ENCODE measurements at regions not wholly inside any gene's neighbourhood (a gene's known extent, or its start where the extent isn't known, plus 50 kb on each side); places are given as distances from the start of the nearest gene placed in this dataset.

DNA sequence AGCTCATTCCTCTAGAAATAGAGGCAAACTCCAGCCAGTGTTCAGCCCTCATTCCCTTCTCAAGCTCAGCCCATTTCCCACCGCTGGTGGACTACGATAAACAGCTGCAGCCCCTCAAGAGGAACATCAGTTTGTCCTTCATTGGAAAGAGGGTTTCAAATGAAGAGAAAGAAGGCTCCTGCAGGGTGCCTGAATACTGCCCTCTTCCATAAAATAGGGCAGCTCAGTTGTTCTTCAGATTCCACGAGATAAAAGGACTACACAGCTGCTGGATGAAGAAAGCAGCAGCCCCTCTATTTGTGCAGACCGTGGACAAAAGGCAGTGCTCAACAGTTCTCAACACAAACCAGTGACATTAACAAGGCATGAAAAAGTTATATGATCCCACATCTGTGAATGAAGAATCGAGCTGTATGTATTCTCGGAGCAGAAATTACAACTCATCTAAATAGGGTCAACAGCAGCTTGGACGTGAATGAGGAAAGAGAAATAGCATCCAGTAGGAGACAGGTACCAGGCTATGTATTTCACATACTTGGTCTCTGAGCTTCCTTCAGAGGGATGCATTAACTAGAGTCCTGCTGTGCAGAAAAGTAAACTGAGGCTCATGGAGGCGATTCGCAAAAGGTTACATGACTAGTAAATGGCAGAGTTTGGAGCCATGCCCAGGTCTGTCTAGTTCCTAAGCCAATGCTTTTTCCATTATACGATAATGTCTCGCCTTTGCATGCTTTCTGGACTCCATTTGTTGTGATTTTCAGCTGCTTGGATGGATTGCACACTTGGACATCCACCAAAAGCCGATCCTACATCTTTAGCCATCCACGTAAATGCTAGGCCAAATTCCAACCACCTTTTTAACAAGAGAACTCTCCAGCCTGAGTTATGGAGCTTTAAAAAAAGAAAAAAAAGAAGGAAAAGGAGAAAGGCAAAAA, 301.2 kb upstream of the PPARGC1A start:
- intact Hi-C loops (cut with DNase I), result no loop called here
- H3K36me3 ChIP-seq, result no peaks in the 10 kb centered on the region
- H3K4me1 ChIP-seq, result no peaks in the 10 kb centered on the region
- DNase-seq (no peak), ATAC-seq (no peak)
- TF ChIP-seq, protein P1, sequence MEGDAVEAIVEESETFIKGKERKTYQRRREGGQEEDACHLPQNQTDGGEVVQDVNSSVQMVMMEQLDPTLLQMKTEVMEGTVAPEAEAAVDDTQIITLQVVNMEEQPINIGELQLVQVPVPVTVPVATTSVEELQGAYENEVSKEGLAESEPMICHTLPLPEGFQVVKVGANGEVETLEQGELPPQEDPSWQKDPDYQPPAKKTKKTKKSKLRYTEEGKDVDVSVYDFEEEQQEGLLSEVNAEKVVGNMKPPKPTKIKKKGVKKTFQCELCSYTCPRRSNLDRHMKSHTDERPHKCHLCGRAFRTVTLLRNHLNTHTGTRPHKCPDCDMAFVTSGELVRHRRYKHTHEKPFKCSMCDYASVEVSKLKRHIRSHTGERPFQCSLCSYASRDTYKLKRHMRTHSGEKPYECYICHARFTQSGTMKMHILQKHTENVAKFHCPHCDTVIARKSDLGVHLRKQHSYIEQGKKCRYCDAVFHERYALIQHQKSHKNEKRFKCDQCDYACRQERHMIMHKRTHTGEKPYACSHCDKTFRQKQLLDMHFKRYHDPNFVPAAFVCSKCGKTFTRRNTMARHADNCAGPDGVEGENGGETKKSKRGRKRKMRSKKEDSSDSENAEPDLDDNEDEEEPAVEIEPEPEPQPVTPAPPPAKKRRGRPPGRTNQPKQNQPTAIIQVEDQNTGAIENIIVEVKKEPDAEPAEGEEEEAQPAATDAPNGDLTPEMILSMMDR (IDR thresholded peaks at IDR 0.05), result no peak
- H3K27me3 ChIP-seq, result no peaks in the 10 kb centered on the region
- no peak overlapping the region for H3K27ac ChIP-seq
- WGBS, 2 donors, result 83 to 84% methylated on average over 13 of the region's 13 CpGs
- no peaks in the 10 kb centered on the region for H3K9me3 ChIP-seq
- H3K4me3 ChIP-seq, result no peak overlapping the region

DNA sequence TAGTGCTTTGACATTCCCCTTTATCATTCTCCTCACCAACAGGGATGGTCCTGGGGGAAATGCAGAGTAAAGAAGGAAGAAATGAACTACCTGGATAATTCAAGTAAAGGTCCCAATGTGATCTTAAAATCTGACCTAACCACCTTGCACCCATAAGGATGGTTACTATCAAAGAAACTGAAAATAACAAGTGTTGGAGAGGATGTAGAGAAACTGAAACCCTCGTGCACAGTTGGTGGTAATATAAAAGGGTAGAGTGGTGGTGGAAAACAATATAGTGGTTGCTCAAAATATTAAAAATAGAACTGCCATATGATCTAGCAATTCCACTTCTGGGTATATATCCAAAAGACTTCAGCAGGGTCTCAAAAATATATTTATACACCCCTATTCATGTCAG, 298.6 kb upstream of the PPARGC1A start:
- Histone ChIP-seq H3K9me3 (no peaks in the 10 kb centered on the region), H3K4me3 (no peak overlapping the region), H3K27me3 (no peaks in the 10 kb centered on the region), H3K36me3 (no peaks in the 10 kb centered on the region), H3K4me1 (no peaks in the 10 kb centered on the region), H3K27ac (no peak overlapping the region)
- TF ChIP-seq, protein P1 (IDR thresholded peaks at IDR 0.05), result no peak
- ATAC-seq, result no peak
- no peak for DNase-seq
- WGBS, 2 donors, result 77 to 90% methylated on average over 1 of the region's 1 CpG
- intact Hi-C loops (cut with DNase I), result no loop called here

DNA sequence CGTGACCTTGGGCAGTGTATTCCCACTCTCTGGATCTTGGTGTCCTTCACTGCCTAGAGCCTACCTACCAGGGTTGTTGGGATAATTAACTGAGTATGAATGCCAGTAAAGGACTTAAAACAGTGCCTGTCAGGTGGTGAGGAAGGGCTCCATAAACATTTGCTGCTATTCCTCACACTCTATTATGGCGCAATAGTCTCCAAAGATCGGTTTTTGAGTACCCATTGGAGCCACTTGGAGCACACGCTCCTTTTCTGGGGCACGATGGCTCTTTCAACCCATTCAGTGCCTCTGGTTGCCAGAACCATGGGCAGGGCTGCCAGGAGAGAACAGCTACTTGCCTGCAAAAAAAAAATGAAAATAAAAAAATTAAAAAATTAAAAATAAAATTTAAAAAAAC, 296.6 kb upstream of the PPARGC1A start:
- TF ChIP-seq, protein P1 (IDR thresholded peaks at IDR 0.05), result no peak
- Histone ChIP-seq H3K9me3 (no peaks in the 10 kb centered on the region), H3K4me1 (no peaks in the 10 kb centered on the region), H3K27me3 (no peaks in the 10 kb centered on the region), H3K27ac (no peak overlapping the region), H3K36me3 (no peaks in the 10 kb centered on the region), H3K4me3 (no peak overlapping the region)
- no peak for ATAC-seq
- intact Hi-C loops (cut with DNase I), result no loop called here
- DNase-seq, result no peak
- WGBS, 2 donors, result 92 to 97% methylated on average over 5 of the region's 5 CpGs

DNA sequence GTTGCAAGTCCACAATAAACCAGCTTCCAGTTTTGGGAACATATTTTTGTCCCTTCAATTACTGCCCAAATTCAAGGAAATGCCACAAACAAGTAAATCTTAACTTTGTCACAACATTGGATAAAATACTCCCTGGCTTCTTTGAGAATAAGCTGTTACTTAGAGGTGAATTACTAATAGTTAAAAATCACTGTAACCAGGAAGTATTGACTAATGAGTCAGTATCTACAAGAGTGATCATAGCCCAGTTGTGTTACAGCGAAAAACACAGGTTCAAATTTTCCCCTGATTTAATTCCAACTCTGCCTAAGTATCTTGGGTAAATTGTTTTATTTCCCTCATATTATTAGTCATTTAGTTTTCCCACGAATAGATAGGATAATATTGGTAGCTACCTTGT, 291.2 kb upstream of the PPARGC1A start:
- TF ChIP-seq, protein P1 (IDR thresholded peaks at IDR 0.05), result no peak
- Histone ChIP-seq H3K4me1 (no peaks in the 10 kb centered on the region), H3K27me3 (no peaks in the 10 kb centered on the region), H3K4me3 (no peak overlapping the region), H3K9me3 (no peaks in the 10 kb centered on the region), H3K27ac (no peak overlapping the region), H3K36me3 (no peaks in the 10 kb centered on the region)
- DNase-seq (no peak), ATAC-seq (no peak)
- intact Hi-C loops (cut with DNase I), result no loop called here
- WGBS, 2 donors, result 87% methylated on average over 2 of the region's 2 CpGs
